ENCODE measurements at regions not wholly inside any gene's neighbourhood (a gene's known extent, or its start where the extent isn't known, plus 50 kb on each side); places are given as distances from the start of the nearest gene placed in this dataset.
"Not testable (repeated sequence)": the region's sequence is repeated elsewhere in the genome, so short reads cannot be mapped to it uniquely, and the experiment has no call there.

DNA sequence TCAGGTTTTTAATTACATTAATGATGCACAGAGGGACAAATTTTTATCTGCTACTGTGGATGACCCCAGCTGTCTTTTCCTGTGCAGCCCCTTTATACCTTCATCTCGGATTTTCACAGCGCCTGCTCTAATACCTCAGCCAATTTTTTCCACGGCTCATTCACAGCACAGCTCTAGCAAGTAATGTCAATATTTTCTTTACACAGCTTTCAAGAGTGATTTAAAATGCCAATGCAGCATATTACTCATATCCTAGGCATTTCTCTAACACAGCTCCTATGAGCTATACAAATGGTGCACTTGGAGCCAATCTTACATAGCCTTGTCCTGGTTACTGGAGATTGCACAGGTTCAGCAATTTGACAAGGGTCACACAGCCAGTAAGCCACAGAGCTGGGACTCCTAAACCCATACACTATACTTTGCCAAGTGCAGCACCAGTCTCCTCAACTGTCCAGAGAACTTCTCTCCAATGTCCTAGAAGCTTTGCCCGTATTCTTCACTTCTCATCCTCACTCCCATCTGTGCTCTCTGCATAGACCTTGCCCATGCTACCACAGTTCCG is 661.8 kb downstream of the DTWD2 start:
- no peak overlapping the region for H3K4me3 ChIP-seq (ENCODE audit: low read depth, low read length)
- DNase-seq (ENCODE audit: low read depth): peak; percentile 3

DNA sequence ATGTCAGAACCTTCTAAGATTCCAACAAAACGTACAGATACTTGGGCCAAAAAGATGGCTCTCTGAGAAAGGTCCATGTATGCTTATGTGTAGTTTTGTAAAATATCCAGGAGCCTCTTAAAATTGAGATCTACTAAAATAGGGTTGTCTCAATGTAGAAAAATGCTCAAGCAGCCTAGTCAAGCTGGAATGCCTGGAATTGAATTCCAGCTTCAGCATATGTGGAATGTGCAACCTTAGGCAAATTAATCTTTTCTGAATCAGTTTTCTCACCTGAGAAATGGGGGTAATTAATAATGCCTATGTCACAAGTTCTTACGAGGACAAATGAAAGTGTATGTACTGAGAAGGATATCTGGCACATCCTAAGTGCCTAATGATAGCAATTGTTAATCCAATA is 662.4 kb downstream of the DTWD2 start:
- no peak for DNase-seq (ENCODE audit: low read depth)

DNA sequence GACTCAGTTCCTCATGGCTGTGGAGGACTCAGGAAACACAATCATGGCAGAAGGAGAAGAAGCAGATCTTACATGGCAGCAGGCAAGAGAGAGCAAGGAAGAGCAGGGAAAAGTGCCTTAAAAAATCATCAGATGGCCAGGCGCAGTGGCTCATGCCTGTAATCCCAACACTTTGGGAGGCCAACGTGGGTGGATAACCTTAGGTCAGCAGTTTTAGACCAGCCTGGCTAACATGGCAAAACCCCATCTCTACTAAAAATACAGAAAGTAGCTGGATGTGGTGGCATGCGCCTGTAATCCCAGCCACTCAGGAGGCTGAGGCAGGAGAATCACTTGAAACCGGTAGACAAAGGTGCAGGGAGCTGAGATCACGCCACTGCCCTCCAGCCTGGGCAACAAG is 664.6 kb downstream of the DTWD2 start:
- not testable (repeated sequence) for DNase-seq (ENCODE audit: low read depth); H3K4me3 ChIP-seq (ENCODE audit: low read depth, low read length)

More for the DNA sequence above, 662.4 kb downstream of the DTWD2 start:
- no peak overlapping the region for H3K4me3 ChIP-seq (ENCODE audit: low read depth, low read length)

DNA sequence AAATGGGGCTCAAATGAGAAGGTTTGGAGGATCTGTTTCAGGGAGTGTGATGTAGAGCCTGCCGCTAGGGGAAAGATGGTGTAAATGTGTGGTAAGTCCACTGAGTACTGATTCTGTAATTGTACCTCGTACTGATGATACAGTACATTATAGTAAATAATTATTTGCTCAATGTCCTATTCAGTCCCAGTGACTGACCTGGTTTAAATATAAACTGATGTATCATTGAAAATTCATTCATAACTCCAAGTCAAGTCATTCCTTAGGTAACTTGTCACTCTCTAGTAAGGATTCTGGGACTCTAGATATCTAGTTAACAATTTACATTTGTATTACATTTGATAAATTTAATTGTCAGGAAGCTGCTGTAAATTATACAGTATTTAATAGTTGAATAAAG is 667.3 kb downstream of the DTWD2 start:
- H3K4me3 ChIP-seq (ENCODE audit: low read depth, low read length): no peak overlapping the region
- no peak for DNase-seq (ENCODE audit: low read depth)

DNA sequence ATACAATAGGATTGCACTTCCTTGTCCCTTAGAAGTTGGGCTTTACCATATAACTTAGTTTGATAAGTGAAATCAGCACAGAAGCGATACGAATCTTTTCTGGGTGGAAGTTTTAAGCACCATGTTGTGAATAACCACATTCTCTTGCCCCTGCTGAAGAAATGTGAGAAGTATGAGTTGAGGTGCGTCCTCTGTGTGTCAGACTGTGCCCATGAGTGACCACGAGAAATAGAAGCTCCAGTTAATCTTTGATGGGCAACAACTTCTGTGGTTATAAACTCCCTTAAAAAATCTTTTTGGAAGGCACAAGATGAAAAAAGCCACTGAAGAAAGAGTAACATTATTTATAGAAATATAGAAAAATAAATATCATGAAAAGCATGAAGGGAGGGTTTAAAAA is 668.2 kb downstream of the DTWD2 start:
- no peak overlapping the region for H3K4me3 ChIP-seq (ENCODE audit: low read depth, low read length)
- no peak for DNase-seq (ENCODE audit: low read depth)

DNA sequence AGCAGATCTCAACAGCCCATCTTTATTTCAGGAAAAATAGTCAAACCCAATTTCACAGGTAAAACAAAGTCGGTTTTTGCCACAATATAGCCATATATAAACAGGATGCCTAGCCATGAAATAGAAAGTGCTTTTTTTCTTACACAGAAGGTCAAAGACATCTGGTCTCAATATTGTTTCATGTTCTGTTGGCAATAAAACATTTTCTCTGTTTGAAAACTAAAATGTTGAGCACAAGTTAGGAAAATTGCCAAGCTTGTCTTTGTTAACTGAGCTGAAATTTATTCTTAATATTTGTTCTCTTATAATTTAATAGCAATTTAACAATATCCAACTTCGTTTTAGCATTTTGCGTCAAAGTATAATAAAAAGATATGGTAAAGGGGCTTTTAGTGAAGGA is 673.4 kb downstream of the DTWD2 start:
- no peak for DNase-seq (ENCODE audit: low read depth)
- no peak overlapping the region for H3K4me3 ChIP-seq (ENCODE audit: low read depth, low read length)

DNA sequence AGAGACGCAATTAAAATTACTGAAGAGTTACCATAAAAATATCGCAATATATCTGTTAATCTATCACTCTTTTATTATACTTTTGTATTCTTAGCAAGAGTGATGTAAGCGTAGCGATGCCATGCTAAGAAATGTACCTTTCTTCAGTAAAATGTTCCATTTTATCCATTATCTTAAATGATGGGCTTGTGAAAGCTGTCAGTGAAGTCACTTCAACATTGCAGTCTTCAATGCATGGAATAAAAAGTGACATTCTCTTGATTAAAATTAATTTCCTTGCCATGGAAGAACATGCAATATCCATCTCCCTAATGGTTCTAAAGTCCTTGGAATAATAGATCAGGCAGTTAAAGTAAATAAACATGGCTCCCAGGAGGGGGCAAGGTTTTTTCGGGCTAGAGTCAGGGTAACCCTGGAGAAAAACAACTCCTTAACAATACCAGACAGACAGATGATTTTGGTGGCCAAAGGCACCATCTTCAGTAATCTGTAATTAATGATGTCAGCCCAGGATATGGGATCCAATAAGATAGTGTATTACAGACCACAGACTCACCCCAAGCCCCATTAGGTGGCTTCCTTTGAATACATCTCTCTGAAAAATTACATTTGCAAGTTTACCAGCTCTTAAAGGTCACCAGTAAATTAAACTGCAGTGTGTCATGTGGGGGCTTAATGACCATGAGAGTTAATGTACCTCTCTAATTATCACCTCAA is 677.1 kb downstream of the DTWD2 start:
- DNase-seq (ENCODE audit: low read depth): no peak

DNA sequence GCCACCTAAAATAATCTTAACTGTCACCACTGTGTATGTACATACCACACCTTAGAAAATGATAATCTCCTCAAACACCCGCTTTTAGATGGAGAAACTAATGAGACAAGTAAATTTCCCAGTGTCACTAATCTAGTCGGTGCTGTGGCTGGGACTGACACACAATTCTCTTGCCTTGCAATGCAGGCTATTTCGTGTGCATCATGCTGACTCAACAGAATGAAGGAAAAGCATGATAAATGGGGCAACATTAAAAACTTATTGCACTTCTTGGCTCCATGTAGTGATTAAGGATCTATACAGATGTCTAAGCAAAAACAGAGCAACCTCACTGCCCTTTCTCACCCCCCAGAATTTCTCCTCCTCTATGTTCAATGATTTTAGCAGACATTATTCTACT is 677.9 kb downstream of the DTWD2 start:
- DNase-seq (ENCODE audit: low read depth): no peak
- H3K4me3 ChIP-seq (ENCODE audit: low read depth, low read length): no peak overlapping the region

More for the DNA sequence above, 677.1 kb downstream of the DTWD2 start:
- H3K4me3 ChIP-seq (ENCODE audit: low read depth, low read length): no peak overlapping the region

DNA sequence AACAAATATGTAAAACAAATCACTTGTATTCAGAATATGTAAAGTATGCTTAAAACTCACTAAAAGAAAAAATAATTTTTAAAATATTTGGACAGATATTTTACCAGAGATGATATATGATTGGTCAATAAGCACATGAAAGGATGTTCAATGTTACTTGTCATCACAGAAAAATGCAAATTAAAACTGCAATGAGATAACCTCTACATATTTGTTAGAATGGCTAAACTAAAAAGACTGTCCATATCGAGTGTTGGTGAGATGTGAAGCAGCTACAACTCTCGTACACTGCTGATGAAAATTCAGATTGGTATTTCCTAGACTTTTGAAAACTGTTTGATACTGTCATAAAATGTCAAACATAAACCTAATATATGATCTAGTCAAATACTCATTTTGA is 685.1 kb downstream of the DTWD2 start:
- no peak for DNase-seq (ENCODE audit: low read depth)
- no peak overlapping the region for H3K4me3 ChIP-seq (ENCODE audit: low read depth, low read length)

DNA sequence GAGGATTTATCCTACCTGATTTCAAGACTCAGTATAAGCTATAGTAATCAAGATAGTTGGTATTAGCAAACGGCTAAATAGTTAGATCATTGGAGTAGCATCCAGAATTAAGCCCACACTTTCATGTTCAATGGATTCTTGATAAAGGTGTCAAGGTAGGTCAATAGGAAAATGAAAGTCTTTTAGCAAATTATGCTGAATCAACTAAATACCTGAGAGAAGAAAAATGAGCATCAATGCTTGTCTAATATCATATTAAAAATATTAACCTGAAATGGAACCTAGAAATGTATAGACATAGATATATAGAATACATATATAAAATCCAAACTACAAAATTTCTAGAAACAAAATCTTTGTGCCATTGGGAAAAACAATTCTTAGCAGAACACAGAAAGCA is 685.6 kb downstream of the DTWD2 start:
- no peak for DNase-seq (ENCODE audit: low read depth)
- no peak overlapping the region for H3K4me3 ChIP-seq (ENCODE audit: low read depth, low read length)

DNA sequence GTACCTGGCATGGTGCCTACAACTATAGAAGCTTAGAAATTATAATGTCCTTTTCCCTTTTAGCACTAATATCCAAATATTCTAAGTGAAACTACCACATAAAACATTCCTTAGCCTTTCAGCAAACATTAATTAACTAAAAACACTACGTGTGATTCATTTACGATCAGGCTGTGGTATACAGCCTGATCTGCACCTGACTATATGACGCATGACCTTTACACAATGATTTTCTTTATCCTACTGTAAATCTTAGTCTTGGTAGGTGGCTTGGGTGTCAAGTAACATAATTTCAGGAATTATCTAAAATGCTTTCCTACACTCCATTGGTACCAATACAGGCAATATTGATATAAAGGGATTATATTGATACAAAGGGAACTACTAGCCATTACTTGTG is 686.7 kb downstream of the DTWD2 start:
- no peak overlapping the region for H3K4me3 ChIP-seq (ENCODE audit: low read depth, low read length)

DNA sequence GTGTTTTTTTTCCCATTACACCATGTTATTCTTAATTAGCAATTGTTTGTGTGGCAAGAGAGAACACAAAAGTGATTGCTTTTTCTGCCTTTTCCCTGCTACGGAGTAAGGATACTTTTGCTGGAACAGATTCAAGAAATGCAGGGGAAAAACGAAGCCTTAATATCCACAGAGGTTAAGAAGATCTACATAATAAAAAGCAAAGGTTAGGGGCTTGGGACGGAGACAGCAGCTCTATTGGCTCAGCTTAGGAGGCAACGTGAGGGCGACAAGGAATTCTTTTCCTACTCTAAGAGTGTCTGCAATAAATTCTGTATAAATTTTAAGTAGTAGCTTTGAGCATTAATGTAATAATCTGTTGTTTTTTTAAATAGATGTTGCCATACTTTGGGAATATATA is 693.3 kb downstream of the DTWD2 start:
- H3K4me3 ChIP-seq (ENCODE audit: low read depth, low read length): no peak overlapping the region
- DNase-seq (ENCODE audit: low read depth): no peak

More for the DNA sequence above, 686.7 kb downstream of the DTWD2 start:
- DNase-seq (ENCODE audit: low read depth): no peak

DNA sequence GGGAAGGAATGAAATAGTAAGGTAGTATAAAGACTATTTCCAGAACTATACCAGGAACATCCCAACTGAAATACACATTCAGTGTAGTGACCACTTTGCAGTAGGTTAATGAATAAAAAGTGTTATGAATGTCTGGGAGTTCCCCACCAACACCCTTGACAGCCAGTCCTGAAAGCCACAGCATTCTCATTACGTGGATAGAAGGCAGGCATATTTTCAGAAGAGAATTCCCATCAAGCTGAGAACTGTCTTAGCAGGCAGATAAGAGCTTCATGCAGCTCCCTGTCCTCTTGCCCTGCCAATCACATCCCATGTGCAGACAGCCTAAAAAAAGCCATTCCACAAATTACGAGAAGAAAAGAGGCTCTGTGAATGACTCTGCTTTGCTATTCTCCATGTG is 695.0 kb downstream of the DTWD2 start:
- DNase-seq (ENCODE audit: low read depth): no peak
- no peak overlapping the region for H3K4me3 ChIP-seq (ENCODE audit: low read depth, low read length)

DNA sequence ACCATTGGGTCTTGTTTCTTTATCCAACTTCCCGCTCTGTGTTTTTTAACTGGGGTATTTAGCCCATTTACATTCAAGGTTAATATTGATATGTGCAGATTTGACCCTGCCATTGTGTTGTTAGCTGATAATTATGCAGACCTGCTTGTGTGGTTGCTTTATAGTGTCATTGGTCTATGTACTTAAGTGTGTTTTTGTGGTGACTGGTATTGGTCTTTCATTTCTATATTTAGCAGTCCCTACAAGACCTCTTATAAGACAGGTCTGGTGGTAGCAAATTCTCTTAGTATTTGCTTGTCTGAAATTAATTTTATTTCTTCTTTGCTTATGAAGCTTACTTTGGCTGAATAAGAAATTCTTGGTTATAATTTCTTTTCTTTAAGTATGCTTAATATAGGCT is 698.1 kb downstream of the DTWD2 start:
- H3K4me3 ChIP-seq (ENCODE audit: low read depth, low read length): no peak overlapping the region
- no peak for DNase-seq (ENCODE audit: low read depth)

DNA sequence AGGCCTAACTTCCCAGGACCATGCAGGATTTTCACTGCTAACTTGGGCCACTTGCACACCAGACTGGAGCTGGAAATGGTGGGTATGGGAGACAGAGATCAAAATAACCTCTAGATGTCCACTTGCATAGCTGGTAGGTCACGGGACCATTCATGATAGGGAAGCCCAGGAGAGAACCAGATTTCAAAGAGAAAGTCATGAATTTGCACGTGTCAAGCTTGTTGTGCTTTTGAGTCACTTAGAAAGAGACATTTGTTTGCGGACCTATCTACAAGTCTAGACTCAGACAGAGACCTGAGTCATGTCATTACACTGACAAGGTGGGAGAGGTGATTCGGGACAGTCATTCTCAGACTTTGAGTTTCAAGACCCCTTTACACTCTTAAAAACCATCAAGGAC is 704.1 kb downstream of the DTWD2 start:
- not testable (repeated sequence) for DNase-seq (ENCODE audit: low read depth); H3K4me3 ChIP-seq (ENCODE audit: low read depth, low read length)

DNA sequence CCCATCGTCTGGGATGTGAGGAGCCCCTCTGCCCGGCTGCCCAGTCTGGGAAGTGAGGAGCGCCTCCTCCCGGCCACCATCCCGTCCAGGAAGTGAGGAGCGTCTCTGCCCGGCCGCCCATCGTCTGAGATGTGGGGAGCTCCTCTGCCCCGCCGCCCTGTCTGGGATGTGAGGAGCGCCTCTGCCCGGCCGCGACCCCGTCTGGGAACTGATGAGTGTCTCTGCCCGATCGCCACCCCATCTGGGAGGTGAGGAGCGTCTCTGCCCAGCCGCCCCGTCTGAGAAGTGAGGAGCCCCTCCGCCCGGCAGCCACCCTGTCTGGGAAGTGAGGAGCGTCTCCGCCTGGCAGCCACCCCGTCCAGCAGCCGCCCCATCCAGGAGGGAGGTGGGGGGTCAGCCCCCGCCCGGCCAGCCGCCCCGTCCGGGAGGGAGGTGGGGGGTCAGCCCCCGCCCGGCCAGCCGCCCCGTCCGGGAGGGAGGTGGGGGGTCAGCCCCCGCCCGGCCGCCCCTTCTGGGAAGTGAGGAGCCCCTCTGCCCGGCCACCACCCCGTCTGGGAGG is 705.8 kb downstream of the DTWD2 start:
- not testable (repeated sequence) for DNase-seq (ENCODE audit: low read depth); H3K4me3 ChIP-seq (ENCODE audit: low read depth, low read length)

DNA sequence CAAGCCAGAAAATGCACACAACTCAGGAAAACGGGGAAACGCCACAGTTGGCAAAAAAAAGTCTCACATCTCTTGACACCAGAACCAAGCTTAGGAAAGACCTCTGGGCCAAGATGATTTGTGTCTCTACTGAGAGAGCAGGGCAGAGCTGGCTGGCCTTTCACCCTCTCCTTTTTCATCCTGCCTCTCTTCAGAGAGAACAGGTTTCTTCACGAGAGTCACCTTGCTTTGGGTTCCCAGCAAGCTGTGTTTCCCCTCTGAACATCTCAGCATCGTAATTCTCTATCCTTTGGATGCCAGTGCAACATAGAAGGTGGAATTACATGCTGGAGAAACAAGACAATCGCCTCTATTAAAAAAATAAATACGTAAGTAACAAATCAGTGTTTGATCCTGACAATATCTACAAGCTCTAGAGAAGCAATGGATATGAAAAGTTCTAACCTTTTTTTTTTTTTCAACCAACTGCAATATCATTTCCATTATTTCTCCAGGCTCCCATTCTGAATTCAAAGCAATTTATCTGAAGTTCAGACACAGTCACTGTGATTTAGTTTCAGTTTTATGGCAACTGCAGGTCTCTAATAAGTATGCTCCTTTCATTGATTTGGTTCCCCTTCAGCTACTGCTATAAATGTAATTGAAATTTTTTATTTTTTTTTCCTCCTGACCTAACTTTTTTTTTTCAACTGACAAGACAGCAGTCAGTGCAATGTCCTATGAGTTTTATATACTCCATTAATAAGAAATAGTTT is 708.6 kb downstream of the DTWD2 start:
- no peak for DNase-seq (ENCODE audit: low read depth)
- no peak overlapping the region for H3K4me3 ChIP-seq (ENCODE audit: low read depth, low read length)

DNA sequence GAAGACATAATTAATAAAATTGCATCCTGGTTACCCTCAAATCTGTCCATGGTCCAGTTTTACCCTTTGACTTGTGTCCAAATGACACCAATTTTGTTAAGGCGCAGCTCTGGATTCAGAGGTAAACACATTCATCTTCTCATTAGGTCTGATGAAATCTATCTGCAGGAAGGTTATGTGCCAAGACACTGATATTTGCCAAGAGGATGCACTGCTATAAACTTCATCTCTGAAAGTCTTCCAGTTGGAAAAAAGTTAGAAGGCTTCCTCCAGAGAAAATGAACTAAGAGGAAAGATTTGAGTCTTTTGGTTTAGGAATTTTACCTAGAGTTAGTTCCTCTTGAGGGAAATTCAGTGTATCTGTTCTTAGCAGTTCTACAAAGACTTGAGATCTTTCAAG is 717.8 kb downstream of the DTWD2 start:
- DNase-seq (ENCODE audit: low read depth): no peak
- no peak overlapping the region for H3K4me3 ChIP-seq (ENCODE audit: low read depth, low read length)

DNA sequence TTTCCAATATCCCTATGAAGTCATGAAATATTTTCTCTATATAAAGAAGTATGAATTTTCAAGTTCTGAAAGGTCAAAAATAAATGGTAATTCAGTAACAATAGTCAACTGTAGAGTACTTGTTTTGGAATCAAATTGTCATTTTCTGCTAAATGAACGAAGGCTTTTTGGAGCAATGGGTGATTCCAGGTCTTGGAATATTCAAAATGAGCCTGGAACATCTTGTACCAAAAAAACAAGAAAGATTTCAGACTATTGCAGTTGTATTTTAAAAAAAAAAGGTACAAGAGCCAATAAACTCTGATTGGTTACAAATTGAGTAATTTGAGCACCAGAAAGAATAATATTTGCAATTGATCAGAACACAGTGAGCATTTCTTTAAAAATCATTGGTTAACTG is 730.1 kb downstream of the DTWD2 start:
- DNase-seq (ENCODE audit: low read depth): no peak
- no peak overlapping the region for H3K4me3 ChIP-seq (ENCODE audit: low read depth, low read length)

DNA sequence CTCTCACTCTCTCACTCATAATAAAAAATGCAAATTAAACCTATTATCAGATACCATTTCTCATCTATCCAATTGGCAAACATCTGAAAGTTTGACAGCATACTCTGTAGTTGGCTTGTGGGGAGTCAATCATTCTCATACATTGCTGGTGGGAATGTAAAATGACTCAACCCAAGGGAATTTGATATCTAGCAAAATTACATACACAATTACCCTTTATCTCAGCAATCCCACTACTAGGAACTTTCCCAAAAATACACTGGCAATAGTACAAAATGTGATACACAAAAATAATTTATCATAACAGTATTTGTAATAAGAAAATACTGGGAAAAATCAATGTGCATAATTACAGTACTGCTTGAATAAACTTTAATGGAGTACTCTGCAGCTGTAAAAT is 731.3 kb downstream of the DTWD2 start:
- H3K4me3 ChIP-seq (ENCODE audit: low read depth, low read length): no peak overlapping the region
- no peak for DNase-seq (ENCODE audit: low read depth)
